Activated CD4-positive, alpha-beta T cell treated with anti-CD3 and anti-CD28 coated beads, Interleukin-2, amount 10 ng/mL, durations not matched to agents 24 days and 14 days (primary cell): ENCODE measurements at regions not wholly inside any gene's neighbourhood (a gene's known extent, or its start where the extent isn't known, plus 50 kb on each side); places are given as distances from the start of the nearest gene placed in this dataset.
"Not testable (repeated sequence)": the region's sequence is repeated elsewhere in the genome, so short reads cannot be mapped to it uniquely, and the experiment has no call there.

Source experiments
- DNase-seq: peaks from one replicate; pipeline ENCODE4 v3.0.0; 2022
- H3K27ac Mint-ChIP-seq: one replicate; pipeline ENCODE4 v1.8.0; 2022; ENCODE audit warnings: mild to moderate bottlenecking, mixed read lengths
- H3K27me3 Mint-ChIP-seq: one replicate; pipeline ENCODE4 v1.8.0; 2022; ENCODE audit warnings: mixed read lengths
- H3K36me3 Mint-ChIP-seq: one replicate; pipeline ENCODE4 v1.8.0; 2022; ENCODE audit warnings: low read depth, mild to moderate bottlenecking, mixed read lengths
- H3K4me1 Mint-ChIP-seq: one replicate; pipeline ENCODE4 v1.8.0; 2021; ENCODE audit warnings: mixed read lengths
- H3K4me3 Mint-ChIP-seq: one replicate; pipeline ENCODE4 v1.8.0; 2022; ENCODE audit warnings: mild to moderate bottlenecking, moderate library complexity, mixed read lengths
- H3K9me3 Mint-ChIP-seq: one replicate; pipeline ENCODE4 v1.8.0; 2021; ENCODE audit warnings: mixed read lengths
- intact Hi-C: fragments of 100-400 bp; cut with micrococcal nuclease; formaldehyde crosslinking; loops from one replicate; pipeline ENCODE4 v1.15.1; 2023

DNA sequence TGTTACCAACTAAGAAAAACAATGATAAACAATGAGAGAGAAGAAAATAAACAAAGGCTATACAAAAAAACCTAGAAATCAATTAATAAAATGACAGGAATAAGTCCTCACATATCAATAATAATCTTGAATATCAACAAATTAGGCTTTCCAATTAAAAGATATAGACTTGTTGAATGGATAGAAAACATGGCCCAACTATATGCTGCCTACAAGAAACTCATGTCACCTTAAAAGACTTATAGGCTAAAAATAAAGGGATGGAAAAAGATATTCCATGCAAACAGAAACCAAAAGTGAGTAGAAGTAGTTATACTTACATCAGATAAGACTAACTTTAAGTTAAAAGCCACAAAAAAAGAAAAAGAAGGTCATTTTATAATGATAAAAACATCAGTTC is 183.9 kb downstream of the MYRFL start:
- H3K27me3 Mint-ChIP-seq: no peaks in the 10 kb centered on the region
- H3K27ac Mint-ChIP-seq: no peak overlapping the region
- peaks cover 7% of the 10 kb centered on the region for H3K9me3 Mint-ChIP-seq

GRCh38 chr12:70011353-70011752 is 186.3 kb downstream of the MYRFL start:
- Mint-ChIP-seq H3K27me3 (no peaks in the 10 kb centered on the region), H3K9me3 (peaks cover 7% of the 10 kb centered on the region), H3K4me1 (peaks cover 1% of the 10 kb centered on the region), H3K27ac (no peak overlapping the region), H3K36me3 (no peaks in the 10 kb centered on the region), H3K4me3 (no peak overlapping the region)
- intact Hi-C loops: no loop called here
- DNase-seq: no peak

More for the DNA sequence above, 183.9 kb downstream of the MYRFL start:
- intact Hi-C loops: no loop called here
- Mint-ChIP-seq H3K4me1 (peaks cover 1% of the 10 kb centered on the region), H3K4me3 (no peak overlapping the region), H3K36me3 (no peaks in the 10 kb centered on the region)
- DNase-seq: no peak

DNA sequence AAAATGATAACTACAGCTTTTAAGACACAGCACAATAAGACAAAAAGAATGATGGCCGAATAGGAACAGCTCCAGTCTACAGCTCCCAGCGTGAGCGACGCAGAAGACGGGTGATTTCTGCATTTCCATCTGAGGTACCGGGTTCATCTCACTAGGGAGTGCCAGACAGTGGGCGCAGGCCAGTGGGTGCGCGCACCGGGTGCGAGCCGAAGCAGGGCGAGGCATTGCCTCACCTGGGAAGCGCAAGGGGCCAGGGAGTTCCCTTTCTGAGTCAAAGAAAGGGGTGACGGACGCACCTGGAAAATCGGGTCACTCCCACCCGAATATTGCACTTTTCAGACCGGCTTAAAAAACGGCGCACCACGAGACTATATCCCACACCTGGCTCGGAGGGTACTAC is 188.0 kb downstream of the MYRFL start:
- H3K4me3 Mint-ChIP-seq, H3K27ac Mint-ChIP-seq, intact Hi-C loops, H3K27me3 Mint-ChIP-seq, H3K4me1 Mint-ChIP-seq, H3K9me3 Mint-ChIP-seq, DNase-seq, H3K36me3 Mint-ChIP-seq: not testable (repeated sequence)

DNA sequence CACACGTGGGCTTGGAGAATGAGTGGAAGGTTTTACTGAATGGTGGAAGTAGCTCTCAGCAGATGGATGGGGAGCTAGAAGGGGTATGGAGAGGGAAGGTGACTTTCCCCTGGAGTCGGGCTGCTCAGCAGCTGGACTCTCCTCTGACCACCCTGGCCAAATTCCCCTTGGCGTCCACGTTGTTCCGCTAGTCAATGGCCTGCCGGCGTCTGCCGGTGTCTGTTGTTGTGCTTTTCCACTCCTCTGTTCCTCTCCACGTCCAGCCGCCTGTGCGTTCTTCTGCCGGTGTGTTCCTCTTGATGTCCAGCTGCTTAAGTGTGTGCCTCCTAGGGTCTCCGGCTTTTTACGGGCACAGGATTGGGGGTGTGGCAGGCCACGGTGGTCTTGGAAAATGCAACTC is 203.5 kb downstream of the MYRFL start:
- H3K27ac Mint-ChIP-seq: no peak overlapping the region
- no peaks in the 10 kb centered on the region for H3K36me3 Mint-ChIP-seq
- no peaks in the 10 kb centered on the region for H3K9me3 Mint-ChIP-seq
- H3K4me3 Mint-ChIP-seq: no peak overlapping the region
- peaks cover 2% of the 10 kb centered on the region for H3K27me3 Mint-ChIP-seq
- no peak for DNase-seq
- no peaks in the 10 kb centered on the region for H3K4me1 Mint-ChIP-seq
- intact Hi-C loops: no loop called here

GRCh38 chr12:70028918-70029317 is 203.9 kb downstream of the MYRFL start:
- H3K9me3 Mint-ChIP-seq: no peaks in the 10 kb centered on the region
- no peak overlapping the region for H3K27ac Mint-ChIP-seq
- peaks cover 2% of the 10 kb centered on the region for H3K27me3 Mint-ChIP-seq
- H3K36me3 Mint-ChIP-seq: no peaks in the 10 kb centered on the region
- no peaks in the 10 kb centered on the region for H3K4me1 Mint-ChIP-seq
- intact Hi-C loops: no loop called here
- no peak for DNase-seq
- no peak overlapping the region for H3K4me3 Mint-ChIP-seq

DNA sequence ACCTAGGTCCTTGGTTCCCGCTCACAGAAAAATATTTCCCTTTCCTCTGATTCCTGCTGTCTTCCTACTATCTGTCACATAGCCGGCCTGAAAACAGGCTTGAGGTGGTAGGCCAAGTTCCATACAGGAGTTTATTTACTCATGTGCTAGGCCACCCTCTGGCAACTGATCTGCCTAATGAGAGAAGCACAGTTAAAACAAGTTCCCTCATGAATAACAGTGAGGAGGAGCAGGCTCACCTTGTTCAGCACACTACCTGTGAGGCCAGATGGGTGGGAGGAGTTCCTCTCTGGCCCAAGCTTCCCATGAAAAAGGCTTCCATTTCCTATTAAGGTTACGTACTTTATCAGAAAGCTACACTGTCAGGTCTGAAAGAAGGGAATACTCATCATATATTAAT is 206.0 kb downstream of the MYRFL start:
- intact Hi-C loops: no loop called here
- Mint-ChIP-seq H3K27ac (no peak overlapping the region), H3K27me3 (peaks cover 2% of the 10 kb centered on the region), H3K36me3 (no peaks in the 10 kb centered on the region), H3K4me1 (no peaks in the 10 kb centered on the region), H3K4me3 (no peak overlapping the region), H3K9me3 (no peaks in the 10 kb centered on the region)
- DNase-seq: no peak

DNA sequence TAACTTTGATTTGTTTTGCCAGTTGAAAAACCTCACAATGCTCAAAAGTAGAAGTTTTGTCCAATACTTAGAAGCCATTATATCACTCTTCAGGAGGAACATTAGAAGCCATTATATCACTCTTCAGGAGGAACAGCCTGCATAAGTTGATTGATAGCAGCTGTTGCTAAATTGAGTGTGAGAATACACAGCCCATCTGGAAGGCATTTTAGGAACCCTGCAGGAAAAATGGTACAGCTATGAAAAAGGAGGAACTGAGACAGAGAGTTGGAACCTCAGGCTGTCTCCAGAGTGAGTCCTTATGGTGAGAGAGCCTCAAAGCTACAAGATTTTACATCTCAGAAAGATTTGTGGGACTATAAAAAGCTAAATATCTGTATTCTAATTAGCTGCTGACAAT is 207.0 kb downstream of the MYRFL start:
- no peak overlapping the region for H3K27ac Mint-ChIP-seq

DNA sequence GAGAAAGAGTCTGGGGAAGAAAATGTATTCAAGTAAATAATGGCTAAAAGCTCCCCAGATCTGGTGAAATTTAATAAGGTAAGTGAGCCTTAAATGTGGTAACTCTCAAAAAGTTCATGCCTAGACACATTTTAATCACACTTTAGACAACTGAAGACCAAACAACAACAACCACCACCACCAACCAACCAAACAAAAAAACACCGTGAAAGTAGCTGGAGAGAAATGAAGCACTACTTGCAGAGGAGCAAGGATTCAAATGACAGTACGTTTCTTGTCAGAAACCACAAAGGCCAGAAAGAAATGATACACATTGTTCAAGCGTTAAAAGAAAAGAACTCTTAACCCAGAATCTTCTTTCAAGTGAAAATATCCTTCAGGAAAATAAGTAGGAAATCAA is 208.3 kb downstream of the MYRFL start:
- intact Hi-C loops: no loop called here
- H3K27ac Mint-ChIP-seq: no peak overlapping the region
- no peaks in the 10 kb centered on the region for H3K4me1 Mint-ChIP-seq
- H3K36me3 Mint-ChIP-seq: no peaks in the 10 kb centered on the region
- H3K27me3 Mint-ChIP-seq: peaks cover 2% of the 10 kb centered on the region
- no peaks in the 10 kb centered on the region for H3K9me3 Mint-ChIP-seq
- no peak for DNase-seq
- no peak overlapping the region for H3K4me3 Mint-ChIP-seq

More for the DNA sequence above, 207.0 kb downstream of the MYRFL start:
- Mint-ChIP-seq H3K4me1 (no peaks in the 10 kb centered on the region), H3K27me3 (peaks cover 2% of the 10 kb centered on the region), H3K36me3 (no peaks in the 10 kb centered on the region), H3K9me3 (no peaks in the 10 kb centered on the region), H3K4me3 (no peak overlapping the region)
- DNase-seq: no peak
- intact Hi-C loops: no loop called here

DNA sequence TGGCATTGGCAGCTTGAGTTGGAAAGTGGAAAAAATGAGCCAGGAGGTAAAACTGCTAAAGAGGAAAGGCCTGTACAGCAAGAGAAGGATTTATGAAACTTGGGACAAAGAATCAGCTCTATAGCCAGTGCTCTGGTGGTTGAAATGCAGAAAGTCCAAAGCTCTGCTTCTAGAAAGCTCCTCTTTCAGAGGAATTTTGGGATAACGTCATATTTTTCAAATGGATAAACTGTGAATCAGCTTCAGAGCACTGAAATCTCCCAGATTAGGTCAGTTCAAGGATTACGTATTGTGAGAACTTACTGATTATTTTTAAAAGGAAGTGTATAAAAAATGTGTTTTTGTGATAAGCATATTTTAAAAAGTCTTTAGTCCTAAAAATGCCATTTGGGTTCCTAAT is 203.1 kb upstream of the CNOT2 start:
- no peaks in the 10 kb centered on the region for H3K9me3 Mint-ChIP-seq
- intact Hi-C loops: no loop called here
- no peak overlapping the region for H3K4me3 Mint-ChIP-seq
- no peaks in the 10 kb centered on the region for H3K36me3 Mint-ChIP-seq
- H3K27ac Mint-ChIP-seq: no peak overlapping the region
- no peaks in the 10 kb centered on the region for H3K27me3 Mint-ChIP-seq
- H3K4me1 Mint-ChIP-seq: no peaks in the 10 kb centered on the region
- DNase-seq: no peak

DNA sequence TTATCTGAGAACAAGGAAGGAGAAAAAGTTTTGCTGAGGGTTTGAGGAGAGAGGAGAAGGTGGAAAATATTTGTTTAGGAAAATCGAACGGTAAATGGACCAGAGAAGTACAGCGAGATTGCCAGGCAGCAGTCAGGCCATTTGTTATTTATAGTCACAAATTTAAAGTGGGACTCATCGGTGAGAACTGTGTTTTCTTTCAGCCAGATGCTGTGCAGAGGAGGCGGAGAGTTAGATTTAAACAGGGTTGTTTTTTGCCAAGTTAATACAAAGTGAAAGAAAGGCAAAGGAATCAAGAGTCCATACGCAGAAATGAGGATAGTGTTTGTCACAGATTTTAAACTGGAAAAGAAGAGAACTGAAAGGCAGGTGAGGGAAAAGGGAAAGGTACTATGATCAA is 200.6 kb upstream of the CNOT2 start:
- Mint-ChIP-seq H3K36me3 (no peaks in the 10 kb centered on the region), H3K4me3 (no peak overlapping the region), H3K27me3 (no peaks in the 10 kb centered on the region), H3K9me3 (no peaks in the 10 kb centered on the region), H3K27ac (no peak overlapping the region), H3K4me1 (no peaks in the 10 kb centered on the region)
- intact Hi-C loops: no loop called here
- no peak for DNase-seq

DNA sequence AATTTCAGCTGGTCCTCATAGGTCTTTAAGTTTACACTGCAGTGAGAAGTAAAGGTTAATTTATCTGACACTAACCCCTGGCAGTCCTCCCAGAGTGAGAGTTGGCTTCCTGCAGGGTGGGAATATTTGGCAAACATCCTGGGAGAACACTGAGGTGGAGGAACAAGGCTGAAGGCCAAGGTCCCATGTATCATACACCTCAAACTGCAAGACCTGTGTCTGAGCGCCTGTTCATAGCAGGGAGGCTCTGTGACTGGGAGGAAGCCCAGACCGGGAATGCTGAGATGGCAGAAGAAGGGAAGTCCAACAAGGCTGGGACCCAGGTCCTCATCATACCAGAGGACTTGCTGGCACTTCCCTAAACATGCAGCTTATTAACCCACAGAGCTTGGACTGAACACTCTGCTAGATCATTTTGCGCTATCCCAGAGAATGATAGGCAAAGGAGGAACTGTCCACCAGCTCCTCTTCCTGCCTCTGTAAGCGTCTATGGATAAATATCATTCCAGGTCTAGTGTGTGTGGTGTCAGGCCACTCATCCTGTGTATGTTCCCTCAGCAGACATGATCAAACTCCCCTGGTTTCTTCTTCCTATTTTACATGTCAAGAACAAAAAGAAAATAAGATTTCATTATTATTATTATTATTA is 199.6 kb upstream of the CNOT2 start:
- Mint-ChIP-seq H3K36me3 (no peaks in the 10 kb centered on the region), H3K27me3 (no peaks in the 10 kb centered on the region), H3K4me1 (no peaks in the 10 kb centered on the region), H3K27ac (no peak overlapping the region), H3K4me3 (no peak overlapping the region), H3K9me3 (no peaks in the 10 kb centered on the region)
- intact Hi-C loops: no loop called here
- DNase-seq: no peak

DNA sequence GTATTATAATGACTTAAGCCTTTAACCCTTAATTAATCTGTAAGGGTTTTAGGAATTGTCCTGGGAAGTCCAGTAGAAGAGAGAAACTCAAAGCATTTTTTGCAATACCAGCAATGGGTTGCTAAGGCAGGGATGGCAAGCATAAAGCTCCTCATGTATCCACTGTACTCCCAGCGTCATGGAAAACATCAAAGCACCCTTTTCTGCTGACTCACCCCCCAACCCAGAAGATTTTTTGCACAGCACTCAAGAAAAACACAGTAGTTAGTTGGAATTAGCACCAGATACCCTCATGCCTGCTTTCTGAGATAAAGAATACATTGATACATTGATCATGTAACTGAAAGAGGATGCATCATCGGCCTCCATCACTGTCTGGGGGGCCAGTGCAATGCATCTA is 199.1 kb upstream of the CNOT2 start:
- Mint-ChIP-seq H3K9me3 (no peaks in the 10 kb centered on the region), H3K4me3 (no peak overlapping the region), H3K27ac (no peak overlapping the region), H3K27me3 (no peaks in the 10 kb centered on the region), H3K36me3 (no peaks in the 10 kb centered on the region), H3K4me1 (peaks cover 2% of the 10 kb centered on the region)
- intact Hi-C loops: no loop called here
- DNase-seq: no peak

DNA sequence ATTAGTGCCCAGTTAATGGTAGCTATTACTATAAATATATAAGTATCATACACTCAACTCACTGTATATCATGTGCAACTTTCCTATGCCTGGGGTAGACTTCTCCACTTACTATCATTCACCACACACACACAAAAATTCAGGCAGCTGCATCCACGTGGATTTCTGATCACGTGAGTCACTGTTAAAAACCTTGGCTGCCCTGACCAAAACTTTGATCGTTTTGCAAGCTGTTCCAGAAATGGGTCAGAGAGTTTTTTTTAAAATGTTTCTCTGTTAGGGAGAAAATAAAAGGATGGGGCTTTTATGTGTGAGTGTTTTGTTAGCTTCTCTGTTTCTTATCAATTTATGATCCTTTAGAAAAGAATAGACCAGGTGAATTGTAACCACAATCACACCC is 198.2 kb upstream of the CNOT2 start:
- DNase-seq: no peak
- no peak overlapping the region for H3K4me3 Mint-ChIP-seq
- H3K4me1 Mint-ChIP-seq: peaks cover 4% of the 10 kb centered on the region
- intact Hi-C loops: no loop called here
- H3K9me3 Mint-ChIP-seq: no peaks in the 10 kb centered on the region
- H3K36me3 Mint-ChIP-seq: no peaks in the 10 kb centered on the region
- no peak overlapping the region for H3K27ac Mint-ChIP-seq
- H3K27me3 Mint-ChIP-seq: no peaks in the 10 kb centered on the region

DNA sequence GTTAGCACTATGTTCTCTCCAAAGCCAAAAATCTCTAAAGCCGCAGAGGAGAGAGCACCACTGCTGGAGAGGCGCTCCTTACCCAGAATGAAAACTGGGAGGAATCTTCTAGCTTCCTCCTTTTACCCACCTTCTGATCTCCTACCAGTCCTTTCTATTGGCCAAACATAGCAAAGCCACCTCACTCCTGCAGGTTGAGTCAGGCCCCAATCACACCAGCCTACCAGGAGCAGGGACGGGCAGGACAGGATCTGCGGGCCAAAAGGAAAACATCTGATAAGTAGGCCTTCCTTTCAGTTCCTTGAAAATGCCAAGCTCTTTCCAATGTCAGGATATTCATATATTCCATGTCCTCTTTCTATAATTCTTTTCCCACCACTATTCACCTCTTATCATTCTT is 197.7 kb upstream of the CNOT2 start:
- Mint-ChIP-seq H3K27me3 (no peaks in the 10 kb centered on the region), H3K36me3 (no peaks in the 10 kb centered on the region), H3K4me3 (no peak overlapping the region), H3K9me3 (no peaks in the 10 kb centered on the region), H3K27ac (no peak overlapping the region), H3K4me1 (peaks cover 8% of the 10 kb centered on the region)
- intact Hi-C loops: no loop called here
- no peak for DNase-seq

DNA sequence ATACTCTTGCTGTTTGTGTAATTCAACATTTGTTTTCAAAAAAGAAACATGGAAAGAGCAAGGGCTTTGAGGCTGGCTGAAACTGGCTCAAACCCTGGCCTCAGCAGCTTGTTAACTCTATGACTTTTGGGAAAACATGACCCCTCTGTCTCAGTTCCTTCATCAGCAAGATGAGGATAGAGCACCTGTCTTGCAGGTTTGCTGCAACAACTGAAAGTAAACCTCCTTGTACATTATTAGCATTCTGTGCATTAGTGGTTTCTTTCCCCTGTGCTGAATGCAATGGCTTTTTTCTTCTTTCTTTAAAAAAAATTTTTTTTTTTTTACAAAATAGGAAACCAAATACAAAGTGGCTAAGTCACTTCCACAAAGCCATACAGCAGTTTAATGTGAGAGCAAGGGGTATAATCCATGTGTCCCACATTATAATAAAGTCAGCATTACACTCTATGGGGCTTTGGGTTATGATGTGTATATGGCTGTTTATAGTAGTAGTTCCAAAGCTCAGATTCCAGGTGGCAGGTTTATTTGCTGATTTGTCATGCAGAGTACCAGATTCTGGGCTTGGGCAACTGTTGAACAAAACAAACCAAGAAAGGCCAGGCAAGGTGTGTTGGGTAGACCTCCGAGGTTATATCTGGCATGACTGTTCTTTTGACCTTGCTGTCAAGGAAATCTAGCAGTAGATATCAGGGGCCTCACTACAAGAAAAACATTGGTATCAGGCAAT is 194.5 kb upstream of the CNOT2 start:
- no peaks in the 10 kb centered on the region for H3K36me3 Mint-ChIP-seq
- no peaks in the 10 kb centered on the region for H3K27me3 Mint-ChIP-seq
- H3K4me3 Mint-ChIP-seq: no peak overlapping the region
- intact Hi-C loops: no loop called here
- H3K27ac Mint-ChIP-seq: no peak overlapping the region
- no peaks in the 10 kb centered on the region for H3K9me3 Mint-ChIP-seq
- H3K4me1 Mint-ChIP-seq: peaks cover 8% of the 10 kb centered on the region
- DNase-seq: no peak
